ENCODE measurements at regions not wholly inside any gene's neighbourhood (a gene's known extent, or its start where the extent isn't known, plus 50 kb on each side); places are given as distances from the start of the nearest gene placed in this dataset.

DNA sequence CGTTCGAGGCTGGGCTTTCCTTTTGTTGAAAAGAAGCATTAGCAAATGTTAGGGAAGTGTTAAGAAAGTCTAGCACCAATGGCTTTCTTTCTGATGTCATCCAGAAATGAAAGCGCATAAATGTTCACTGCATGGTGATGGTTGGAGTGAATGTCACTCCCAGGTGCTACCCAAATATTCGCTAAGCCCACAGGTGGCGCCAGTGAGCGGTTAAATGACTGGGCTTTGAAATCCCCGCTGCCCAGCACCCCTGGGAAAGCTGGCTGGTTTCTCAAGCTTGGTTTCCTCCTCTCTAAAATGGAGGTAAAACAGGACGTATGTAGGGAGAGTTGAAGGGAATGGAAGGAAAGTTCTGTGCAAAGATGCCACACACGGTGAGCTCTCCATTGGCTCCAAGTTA lies 104.4 kb downstream of the IRX5 start:
- H3K4me3 ChIP-seq: no peak overlapping the region
- H3K9me3 ChIP-seq: no peaks in the 10 kb centered on the region
- peak; percentile 74 for DNase-seq
- no peaks in the 10 kb centered on the region for H3K36me3 ChIP-seq
- H3K27me3 ChIP-seq: no peaks in the 10 kb centered on the region

- Histone ChIP-seq H3K36me3 (no peaks in the 10 kb centered on the region), H3K9me3 (no peaks in the 10 kb centered on the region), H3K4me3 (no peak overlapping the region), H3K27me3 (no peaks in the 10 kb centered on the region)
- DNase-seq: peak; percentile 70
Observed at GRCh38 chr16:55035956-55036355, 105.3 kb downstream of the IRX5 start.

DNA sequence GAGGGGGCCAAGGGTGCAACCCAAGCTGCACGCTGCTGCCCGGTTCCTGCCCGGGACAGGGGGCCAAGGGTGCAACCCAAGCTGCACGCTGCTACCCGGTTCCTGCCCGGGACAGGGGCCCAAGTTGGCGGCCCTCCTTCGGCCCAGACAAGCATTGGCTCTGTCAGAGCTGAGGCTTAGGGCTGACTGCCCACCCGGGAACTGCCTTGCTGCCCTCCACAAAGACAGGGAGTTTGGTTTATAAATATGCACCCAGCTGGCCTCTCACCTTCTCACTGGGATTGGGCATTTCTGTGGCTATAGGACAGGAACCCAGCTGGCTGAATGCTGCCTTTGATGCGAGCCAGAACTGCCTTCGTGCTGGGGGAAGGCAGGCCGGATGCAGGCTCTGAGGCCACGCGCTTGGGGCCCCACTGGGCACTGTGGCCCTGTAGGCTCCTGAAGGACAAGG lies 105.7 kb downstream of the IRX5 start:
- H3K4me3 ChIP-seq: no peak overlapping the region
- no peaks in the 10 kb centered on the region for H3K36me3 ChIP-seq
- H3K27me3 ChIP-seq: no peaks in the 10 kb centered on the region
- peak; percentile 39 for DNase-seq
- H3K9me3 ChIP-seq: no peaks in the 10 kb centered on the region

- Histone ChIP-seq H3K36me3 (no peaks in the 10 kb centered on the region), H3K4me3 (no peak overlapping the region), H3K9me3 (no peaks in the 10 kb centered on the region), H3K27me3 (no peaks in the 10 kb centered on the region)
- DNase-seq: no peak
Observed at GRCh38 chr16:55037046-55037445, 106.4 kb downstream of the IRX5 start.

- H3K9me3 ChIP-seq: no peaks in the 10 kb centered on the region
- H3K27me3 ChIP-seq: no peaks in the 10 kb centered on the region
- no peaks in the 10 kb centered on the region for H3K36me3 ChIP-seq
- H3K4me3 ChIP-seq: no peak overlapping the region
- no peak for DNase-seq
Observed at GRCh38 chr16:55037966-55038365, 107.3 kb downstream of the IRX5 start.

DNA sequence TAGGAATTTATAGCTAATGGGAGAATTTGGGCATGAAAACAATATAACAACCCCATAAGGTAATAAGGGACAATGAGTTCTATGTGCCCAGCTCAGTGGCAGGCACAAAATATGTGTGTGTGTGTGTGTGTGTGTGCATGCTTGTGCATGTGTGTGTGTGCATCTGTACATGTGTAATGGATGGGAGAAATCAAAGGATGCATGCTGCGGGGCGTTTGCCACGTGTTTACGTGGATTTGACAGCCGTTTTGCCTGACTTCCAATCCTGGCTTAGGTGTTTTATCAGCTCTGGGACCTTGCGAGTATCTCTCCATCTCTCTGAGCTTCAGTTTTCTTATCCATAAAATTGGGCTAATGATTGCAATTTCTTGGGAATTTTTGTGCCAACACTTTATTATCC lies 108.4 kb downstream of the IRX5 start:
- no peaks in the 10 kb centered on the region for H3K9me3 ChIP-seq

DNA sequence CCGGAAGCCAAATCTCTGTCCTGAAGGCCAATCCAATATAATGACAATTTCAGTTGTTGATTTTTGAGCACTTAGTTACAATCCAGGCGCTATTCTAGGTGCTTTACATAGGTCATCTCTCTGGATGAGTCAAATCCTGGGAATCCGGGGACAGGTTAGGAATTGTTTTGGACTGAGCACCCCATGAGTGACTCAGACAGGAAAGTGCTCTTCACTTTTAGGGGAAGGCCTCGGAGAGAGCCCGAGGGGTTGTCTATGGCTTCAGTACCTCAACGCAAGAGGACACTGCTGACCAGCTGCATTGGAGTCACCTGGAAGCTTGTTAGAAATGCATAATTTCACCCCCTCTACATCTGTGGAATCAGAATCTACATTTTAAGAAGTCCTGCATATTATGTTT lies 108.8 kb downstream of the IRX5 start:
- Histone ChIP-seq H3K27me3 (0 out of 2 replicates have a peak, but pooled peaks cover 2% of the 10 kb centered on the region), H3K36me3 (no peaks in the 10 kb centered on the region), H3K4me3 (no peak overlapping the region), H3K9me3 (no peaks in the 10 kb centered on the region)
- no peak for DNase-seq

More for the DNA sequence above, 108.4 kb downstream of the IRX5 start:
- Histone ChIP-seq H3K4me3 (no peak overlapping the region), H3K36me3 (no peaks in the 10 kb centered on the region), H3K27me3 (no peaks in the 10 kb centered on the region)
- no peak for DNase-seq

DNA sequence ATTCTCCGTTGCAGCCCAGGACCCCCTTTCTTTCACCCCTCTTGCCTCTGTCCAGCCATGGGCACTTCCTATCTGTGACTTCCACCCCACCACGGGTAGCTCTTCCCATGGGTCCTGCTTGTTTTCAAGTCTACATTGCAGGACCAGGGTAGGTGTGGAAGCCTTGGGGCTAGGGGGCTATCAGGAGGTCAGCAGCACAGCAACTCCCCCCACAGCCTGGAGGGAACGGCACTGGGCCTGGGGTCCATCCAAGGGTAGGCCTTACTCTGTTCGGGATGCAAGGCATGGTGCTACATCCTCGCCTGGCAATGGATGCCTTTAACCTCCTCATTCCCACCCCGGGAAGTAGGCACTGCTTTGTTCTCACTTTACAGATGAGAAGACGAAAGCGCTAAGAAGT lies 109.3 kb downstream of the IRX5 start:
- Histone ChIP-seq H3K36me3 (no peaks in the 10 kb centered on the region), H3K9me3 (no peaks in the 10 kb centered on the region), H3K4me3 (no peak overlapping the region), H3K27me3 (0 out of 2 replicates have a peak, but pooled peaks cover 2% of the 10 kb centered on the region)
- DNase-seq: no peak

DNA sequence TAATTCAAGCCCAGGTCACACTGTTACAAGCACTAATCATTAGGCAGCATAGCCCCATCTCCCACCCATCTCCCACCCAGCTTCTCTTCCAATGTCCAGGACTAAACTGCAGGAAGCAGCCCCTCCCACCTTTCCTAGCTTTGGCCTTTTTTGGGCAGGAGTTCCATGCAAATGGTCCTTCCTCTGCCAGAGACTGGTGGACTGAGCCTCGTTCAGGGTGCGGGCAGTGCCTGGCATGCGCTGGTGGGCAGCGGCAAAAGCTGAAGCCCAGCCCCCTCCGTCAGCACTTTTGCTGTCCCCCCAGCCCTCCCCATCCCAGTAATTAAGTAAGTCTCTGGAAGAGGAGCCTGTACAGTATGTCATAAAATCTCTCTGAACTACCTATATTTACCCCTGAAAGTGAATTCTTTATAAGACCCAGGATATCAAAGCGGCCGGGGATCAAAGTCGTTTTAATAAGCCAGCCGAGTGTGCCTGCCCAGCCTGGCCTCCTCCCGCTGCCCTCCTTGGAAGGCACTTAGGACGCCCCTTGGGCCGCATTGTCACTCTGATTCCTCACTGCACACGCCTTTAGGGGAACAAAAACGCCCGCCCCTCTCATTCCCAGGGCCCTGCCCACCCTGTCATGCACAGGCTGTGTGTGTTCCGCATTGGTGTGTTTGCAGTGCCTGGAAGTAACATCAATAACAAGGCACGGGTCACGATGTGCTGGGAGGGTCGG lies 109.9 kb downstream of the IRX5 start:
- no peak overlapping the region for H3K4me3 ChIP-seq
- H3K9me3 ChIP-seq: no peaks in the 10 kb centered on the region
- H3K36me3 ChIP-seq: no peaks in the 10 kb centered on the region
- 0 out of 2 replicates have a peak, but pooled peaks cover 2% of the 10 kb centered on the region for H3K27me3 ChIP-seq
- DNase-seq: no peak

DNA sequence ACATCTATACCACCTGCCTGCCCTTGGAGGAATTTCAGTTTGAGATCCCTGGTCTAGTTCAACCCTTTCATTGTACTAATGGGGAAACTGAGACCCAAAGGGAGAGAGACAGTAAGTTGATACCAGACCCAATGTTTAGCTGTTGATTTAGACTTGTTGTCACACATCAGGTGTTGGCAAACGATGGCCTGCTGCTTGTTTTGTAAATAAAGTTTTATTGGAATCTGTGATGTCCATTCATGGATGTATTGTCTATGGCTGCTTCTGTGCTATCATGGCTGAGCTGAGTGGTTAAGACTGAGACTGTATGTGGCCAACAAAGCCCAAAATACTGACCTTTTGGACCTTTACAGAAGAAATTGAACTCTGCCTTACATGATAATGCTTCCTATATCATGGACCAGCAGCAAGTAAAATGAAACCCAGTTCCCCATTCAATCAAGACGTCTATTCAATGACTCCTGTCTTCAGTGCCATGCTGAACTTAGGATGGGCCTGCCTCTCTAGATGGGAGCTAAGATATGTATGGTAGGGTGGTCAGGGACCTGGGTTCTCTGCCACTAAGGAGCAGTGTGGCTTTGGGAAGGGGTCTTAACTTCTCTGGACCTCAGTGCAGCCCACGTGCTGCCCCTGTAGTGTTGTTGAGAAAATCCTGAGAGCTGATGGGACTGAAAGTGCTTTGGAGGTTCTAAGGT lies 111.0 kb downstream of the IRX5 start:
- no peaks in the 10 kb centered on the region for H3K9me3 ChIP-seq
- DNase-seq: no peak
- H3K4me3 ChIP-seq: no peak overlapping the region
- no peaks in the 10 kb centered on the region for H3K36me3 ChIP-seq
- H3K27me3 ChIP-seq: 0 out of 2 replicates have a peak, but pooled peaks cover 2% of the 10 kb centered on the region

DNA sequence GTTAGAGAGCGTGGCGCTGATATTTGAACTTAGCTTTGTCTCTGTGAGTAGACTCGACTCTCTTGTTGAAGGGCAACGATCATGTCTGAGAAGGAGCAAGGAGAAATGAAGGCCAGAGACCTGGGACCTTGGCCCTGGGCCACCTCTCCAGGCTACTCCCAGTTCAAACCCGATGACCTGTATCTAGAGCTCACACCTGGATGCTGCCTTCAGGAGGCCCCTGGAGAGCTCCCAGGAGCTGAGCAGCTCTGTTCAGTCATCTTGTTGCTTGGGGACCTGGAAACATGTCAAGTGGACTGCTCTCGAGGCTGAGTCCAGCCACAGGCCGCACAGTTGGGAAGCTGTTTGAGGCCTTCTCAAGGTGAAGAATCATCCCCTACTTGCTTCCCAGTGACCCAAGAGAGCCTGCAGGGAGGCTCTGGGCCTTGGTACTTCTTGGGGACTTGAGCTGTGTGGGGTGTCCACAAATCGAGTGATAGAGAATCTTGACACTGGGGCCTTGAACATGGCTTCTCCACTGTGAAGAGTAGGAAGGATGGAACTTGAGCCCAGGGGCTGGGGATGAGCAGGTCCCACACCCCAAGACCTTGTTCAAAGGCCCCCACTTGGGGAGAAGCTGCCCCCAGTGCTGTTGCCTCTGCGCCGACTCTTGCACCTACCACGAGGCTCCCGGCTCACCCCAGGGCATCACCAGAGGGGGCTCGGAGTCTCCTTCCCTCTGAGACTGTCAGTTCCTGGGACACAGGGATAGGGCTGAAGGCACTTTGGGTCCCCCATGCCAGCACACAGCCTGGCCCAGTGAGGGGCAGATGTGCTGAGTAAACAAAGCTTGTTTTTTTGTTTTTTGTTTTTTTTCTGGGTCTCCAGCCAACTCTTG lies 112.1 kb downstream of the IRX5 start:
- Histone ChIP-seq H3K36me3 (no peaks in the 10 kb centered on the region), H3K27me3 (0 out of 2 replicates have a peak, but pooled peaks cover 2% of the 10 kb centered on the region), H3K4me3 (no peak overlapping the region), H3K9me3 (no peaks in the 10 kb centered on the region)
- no peak for DNase-seq

GRCh38 chr16:55043499-55043898 lies 112.8 kb downstream of the IRX5 start:
- Histone ChIP-seq H3K9me3 (no peaks in the 10 kb centered on the region), H3K4me3 (no peak overlapping the region), H3K36me3 (no peaks in the 10 kb centered on the region), H3K27me3 (0 out of 2 replicates have a peak, but pooled peaks cover 2% of the 10 kb centered on the region)
- no peak for DNase-seq

GRCh38 chr16:55044201-55044975 lies 113.7 kb downstream of the IRX5 start:
- H3K27me3 ChIP-seq: 0 out of 2 replicates have a peak, but pooled peaks cover 2% of the 10 kb centered on the region
- no peak for DNase-seq
- H3K9me3 ChIP-seq: no peaks in the 10 kb centered on the region

GRCh38 chr16:55045329-55045728 lies 114.7 kb downstream of the IRX5 start:
- H3K9me3 ChIP-seq: no peaks in the 10 kb centered on the region
- 0 out of 2 replicates have a peak, but pooled peaks cover 2% of the 10 kb centered on the region for H3K27me3 ChIP-seq
- no peak overlapping the region for H3K4me3 ChIP-seq
- no peaks in the 10 kb centered on the region for H3K36me3 ChIP-seq
- no peak for DNase-seq

More at GRCh38 chr16:55044201-55044975, 113.7 kb downstream of the IRX5 start:
- Histone ChIP-seq H3K36me3 (no peaks in the 10 kb centered on the region), H3K4me3 (no peak overlapping the region)

- Histone ChIP-seq H3K36me3 (no peaks in the 10 kb centered on the region), H3K4me3 (no peak overlapping the region), H3K9me3 (no peaks in the 10 kb centered on the region), H3K27me3 (0 out of 2 replicates have a peak, but pooled peaks cover 2% of the 10 kb centered on the region)
- DNase-seq: no peak
Observed at GRCh38 chr16:55045756-55046460, 115.2 kb downstream of the IRX5 start.

- no peak for DNase-seq
- Histone ChIP-seq H3K27me3 (0 out of 2 replicates have a peak, but pooled peaks cover 2% of the 10 kb centered on the region), H3K4me3 (no peak overlapping the region), H3K9me3 (no peaks in the 10 kb centered on the region), H3K36me3 (no peaks in the 10 kb centered on the region)
Observed at GRCh38 chr16:55046513-55046912, 115.8 kb downstream of the IRX5 start.
